Body of pancreas (tissue), 4 donors: ENCODE measurements at regions not wholly inside any gene's neighbourhood (a gene's known extent, or its start where the extent isn't known, plus 50 kb on each side); places are given as distances from the start of the nearest gene placed in this dataset.

ENCODE experiments used
- POLR2A ChIP-seq, 3 donors: fragments of 450-650 bp; IDR thresholded peaks; one replicate each; pipeline ENCODE4 v1.6.1; 2016; ENCODE audit warnings: antibody characterized with exemption in 3 of 3, mild to moderate bottlenecking in 2 of 3
- TF ChIP-seq, protein P1 (sequence below), 7 experiments: fragments of 450-650 bp in 4 of 7; fragments of 200-600 bp in 3 of 7; sonication (generic) in 3 of 7; IDR thresholded peaks; one replicate each; pipeline ENCODE4 v1.5.1; 2016 to 2019; ENCODE audit warnings: antibody characterized with exemption in 7 of 7

GRCh38 chr3:117619805-117620204 is 910.2 kb downstream of the TUSC7 start:
- TF ChIP-seq, protein P1, sequence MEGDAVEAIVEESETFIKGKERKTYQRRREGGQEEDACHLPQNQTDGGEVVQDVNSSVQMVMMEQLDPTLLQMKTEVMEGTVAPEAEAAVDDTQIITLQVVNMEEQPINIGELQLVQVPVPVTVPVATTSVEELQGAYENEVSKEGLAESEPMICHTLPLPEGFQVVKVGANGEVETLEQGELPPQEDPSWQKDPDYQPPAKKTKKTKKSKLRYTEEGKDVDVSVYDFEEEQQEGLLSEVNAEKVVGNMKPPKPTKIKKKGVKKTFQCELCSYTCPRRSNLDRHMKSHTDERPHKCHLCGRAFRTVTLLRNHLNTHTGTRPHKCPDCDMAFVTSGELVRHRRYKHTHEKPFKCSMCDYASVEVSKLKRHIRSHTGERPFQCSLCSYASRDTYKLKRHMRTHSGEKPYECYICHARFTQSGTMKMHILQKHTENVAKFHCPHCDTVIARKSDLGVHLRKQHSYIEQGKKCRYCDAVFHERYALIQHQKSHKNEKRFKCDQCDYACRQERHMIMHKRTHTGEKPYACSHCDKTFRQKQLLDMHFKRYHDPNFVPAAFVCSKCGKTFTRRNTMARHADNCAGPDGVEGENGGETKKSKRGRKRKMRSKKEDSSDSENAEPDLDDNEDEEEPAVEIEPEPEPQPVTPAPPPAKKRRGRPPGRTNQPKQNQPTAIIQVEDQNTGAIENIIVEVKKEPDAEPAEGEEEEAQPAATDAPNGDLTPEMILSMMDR (IDR thresholded peaks at IDR 0.05) = no peak
- TF ChIP-seq POLR2A (IDR thresholded peaks at IDR 0.05) = no peak
